Nucleus accumbens (tissue), 56 donors: ENCODE measurements at regions not wholly inside any gene's neighbourhood (a gene's known extent, or its start where the extent isn't known, plus 50 kb on each side); places are given as distances from the start of the nearest gene placed in this dataset.
"Not testable (repeated sequence)": the region's sequence is repeated elsewhere in the genome, so short reads cannot be mapped to it uniquely, and the experiment has no call there.

Experiments
- DNase-seq, 56 donors: peaks; one replicate each; lab custom pipeline; 2025; lab: John Stamatoyannopoulos, UW

GRCh38 chr9:129547869-129548570 is 72.9 kb downstream of the C9orf50 start:
- no peak for DNase-seq

GRCh38 chr9:129547063-129547462 is 73.8 kb downstream of the C9orf50 start:
- DNase-seq, result no peak

GRCh38 chr9:129545876-129546275 is 75.0 kb downstream of the C9orf50 start:
- DNase-seq, result not testable (repeated sequence)

DNA sequence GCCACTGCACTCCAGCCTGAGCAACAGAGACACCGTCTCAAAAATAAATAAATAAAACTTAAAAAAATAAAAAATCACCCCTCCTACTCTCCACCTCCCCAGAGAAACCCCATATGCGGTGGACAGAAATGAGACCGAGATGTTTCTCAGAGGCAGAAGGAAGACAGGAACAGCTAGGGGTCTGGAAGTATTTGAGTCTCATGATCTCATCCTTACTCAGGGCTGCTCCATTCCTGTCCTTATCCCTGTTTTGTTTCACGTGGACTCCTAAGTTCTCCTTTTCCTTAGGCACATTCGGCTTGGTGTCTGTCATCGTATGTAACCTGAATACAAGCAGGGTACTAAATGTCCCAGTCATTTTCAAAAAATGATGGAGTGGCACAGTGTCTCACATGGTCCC is 76.1 kb downstream of the C9orf50 start:
- DNase-seq, result no peak

GRCh38 chr9:129542741-129543140 is 78.2 kb downstream of the C9orf50 start:
- peak in 3 of 56 donors; percentile 10 to 19 (median 14) for DNase-seq

GRCh38 chr9:129541270-129541669 is 79.6 kb downstream of the C9orf50 start:
- DNase-seq, result no peak

DNA sequence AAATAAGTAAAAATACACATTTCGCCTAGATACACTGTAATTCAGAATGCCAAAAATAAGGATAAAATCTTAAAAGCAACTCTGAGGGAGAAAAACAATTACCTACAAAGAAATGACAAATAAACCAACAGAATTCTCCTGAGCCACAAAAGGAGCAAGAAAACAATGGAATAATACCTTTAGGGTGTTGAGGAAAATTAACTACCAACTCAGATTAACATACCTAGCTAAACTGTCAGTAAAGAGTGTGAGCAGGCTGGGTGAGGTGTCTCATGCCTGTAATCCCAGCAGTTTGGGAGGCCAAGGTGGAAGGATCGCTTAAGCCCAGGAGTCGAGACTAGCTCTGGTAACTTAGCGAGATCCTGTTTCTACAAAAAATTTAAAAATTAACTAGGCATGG is 81.5 kb downstream of the C9orf50 start:
- no peak for DNase-seq

DNA sequence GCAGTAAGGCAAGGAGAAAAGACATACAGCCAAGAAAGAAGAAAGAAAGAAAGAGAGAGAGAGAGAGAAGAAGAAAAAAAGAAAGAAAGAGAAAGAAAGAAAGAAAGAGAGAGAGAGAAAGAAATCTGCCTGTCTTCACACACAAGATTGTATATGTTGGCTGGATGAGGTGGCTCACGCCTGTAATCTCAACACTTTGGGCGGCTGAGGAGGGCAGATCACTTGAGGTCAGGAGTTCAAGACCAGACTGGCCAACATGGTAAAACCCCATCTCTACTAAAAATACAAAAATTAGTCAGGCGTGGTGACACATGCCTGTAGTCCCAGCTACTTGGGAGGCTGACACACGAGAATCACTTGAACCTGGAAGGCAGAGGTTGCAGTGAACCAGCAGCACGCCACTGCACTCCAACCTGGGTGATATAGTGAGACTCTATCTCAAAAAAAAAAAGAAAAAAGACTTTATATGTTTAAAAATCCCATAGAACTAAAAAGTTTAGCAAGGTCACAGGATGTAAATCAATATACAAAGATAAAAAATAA is 89.0 kb downstream of the C9orf50 start:
- not testable (repeated sequence) for DNase-seq

DNA sequence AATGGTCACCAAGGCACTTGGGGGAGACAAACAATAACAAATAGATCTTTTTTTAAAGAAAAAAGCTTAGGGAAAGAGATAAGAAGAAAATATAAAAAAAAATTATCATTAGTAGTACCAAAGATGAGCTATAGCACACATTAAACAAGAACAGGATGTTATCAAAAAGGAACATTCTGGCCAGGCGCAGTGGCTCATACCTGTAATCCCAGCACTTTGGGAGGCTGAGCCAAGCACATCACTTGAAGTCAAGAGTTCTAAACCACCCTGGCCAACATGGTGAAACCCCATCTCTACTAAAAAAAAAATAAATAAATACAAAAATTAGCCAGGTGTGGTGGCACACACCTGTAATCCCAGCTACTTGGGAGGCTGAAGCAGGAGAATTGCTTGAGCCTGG is 92.9 kb downstream of the C9orf50 start:
- not testable (repeated sequence) for DNase-seq

GRCh38 chr9:129525656-129526196 is 95.2 kb downstream of the C9orf50 start:
- DNase-seq, result no peak

DNA sequence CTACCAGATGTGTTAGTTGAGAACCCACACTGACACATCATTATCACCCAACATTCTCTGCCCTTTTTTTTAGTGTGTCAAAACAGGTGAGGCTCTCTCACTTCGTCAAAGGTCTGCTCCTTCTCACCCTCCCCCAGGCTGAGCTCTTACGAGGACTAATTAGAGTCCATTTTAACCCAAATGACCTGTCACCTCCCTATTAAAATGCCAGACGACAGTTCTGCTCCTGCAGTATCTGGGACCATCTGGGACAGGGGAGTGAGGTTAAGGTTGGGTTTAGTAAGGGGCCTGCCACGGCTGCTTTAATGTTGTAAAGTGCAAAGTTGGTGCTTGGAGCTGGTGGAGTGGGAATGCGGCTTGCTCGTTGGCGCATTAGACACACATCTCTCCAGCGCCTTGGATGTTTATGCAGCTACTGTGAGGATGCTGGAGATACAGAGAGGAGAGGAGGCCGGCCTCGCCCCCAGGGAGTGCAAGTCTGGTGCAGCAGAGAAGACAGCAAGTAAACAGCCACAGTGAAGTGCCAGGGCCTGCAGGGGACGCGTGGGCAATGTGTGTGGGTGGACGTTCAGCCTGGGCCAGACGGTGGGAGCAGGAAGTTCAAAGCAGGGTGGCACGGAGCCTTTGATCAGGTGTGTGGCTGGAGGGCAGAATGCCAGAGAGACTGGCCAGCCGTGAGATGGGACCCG is 96.2 kb downstream of the C9orf50 start:
- DNase-seq, result no peak

DNA sequence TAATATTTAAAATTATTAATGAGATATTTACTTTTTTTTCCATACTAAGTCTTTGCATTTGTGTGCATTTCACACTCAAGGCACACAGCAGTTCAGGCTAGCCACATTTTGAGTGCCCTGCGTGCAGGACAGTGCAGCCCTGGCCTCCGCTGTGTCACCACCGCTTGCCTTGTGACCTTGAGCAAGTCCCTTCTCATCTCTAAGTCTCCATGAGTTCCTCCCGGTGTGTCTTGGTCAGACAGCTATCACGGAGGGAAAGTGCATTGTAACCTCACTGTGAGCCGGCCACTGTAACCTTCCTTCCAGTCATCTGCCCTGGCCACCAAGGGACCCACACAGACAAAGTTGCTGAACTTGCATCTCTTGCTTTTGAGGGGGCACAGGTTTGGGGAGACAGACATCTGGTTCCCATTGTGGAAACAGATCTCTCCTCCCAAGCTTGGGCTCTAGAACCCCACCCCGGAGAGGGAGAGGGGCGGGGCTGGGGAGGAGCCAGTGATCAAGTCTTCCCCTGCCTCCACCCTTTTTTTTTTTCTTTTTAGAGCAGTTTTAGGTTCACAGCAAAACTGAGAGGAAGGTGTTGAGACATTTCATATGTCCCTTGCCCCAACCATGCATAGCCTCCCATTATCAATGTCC is 96.8 kb downstream of the C9orf50 start:
- no peak for DNase-seq

DNA sequence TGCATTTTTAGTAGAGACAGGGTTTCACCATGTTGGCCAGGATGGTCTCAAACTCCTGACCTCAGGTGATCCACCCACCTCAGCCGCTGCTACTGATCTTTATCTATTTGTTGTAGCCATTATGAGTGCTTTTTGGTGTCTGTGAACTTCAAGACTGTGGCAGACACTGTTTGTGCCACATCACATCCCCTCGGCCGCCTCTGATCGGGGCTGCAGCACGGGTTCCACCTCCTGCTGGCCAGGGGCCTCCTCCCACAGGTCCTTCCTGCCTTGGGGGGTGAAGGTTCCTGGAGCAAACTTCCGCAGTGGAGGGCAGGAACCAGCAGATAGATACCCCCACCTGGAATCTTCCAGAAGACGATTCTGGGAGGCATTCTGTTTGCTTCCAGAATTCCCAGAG is 98.5 kb downstream of the C9orf50 start:
- DNase-seq, result no peak

GRCh38 chr9:129520082-129520481 is 100.8 kb downstream of the C9orf50 start:
- no peak for DNase-seq

- DNase-seq, result no peak
Observed at GRCh38 chr9:129518074-129518473, 102.8 kb downstream of the C9orf50 start.

DNA sequence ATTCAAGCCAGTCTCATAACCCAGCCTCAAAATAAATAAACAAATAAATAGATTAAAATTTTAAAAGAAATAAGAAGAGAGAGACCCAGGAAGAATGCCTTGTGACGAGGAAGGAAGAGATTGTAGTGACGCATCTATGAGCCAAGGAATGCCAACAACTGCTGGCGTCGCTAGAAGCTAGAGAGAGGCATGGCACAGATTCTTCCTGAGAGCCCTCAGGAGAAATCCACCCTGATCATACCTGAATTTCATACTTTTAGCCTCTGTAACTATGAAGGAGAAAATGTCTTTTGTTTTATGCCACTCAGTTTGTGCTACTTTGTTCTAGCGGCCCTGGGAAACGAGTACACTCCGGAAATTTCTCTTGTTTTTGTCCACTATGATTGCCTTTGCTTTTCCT is 103.9 kb downstream of the C9orf50 start:
- no peak for DNase-seq

DNA sequence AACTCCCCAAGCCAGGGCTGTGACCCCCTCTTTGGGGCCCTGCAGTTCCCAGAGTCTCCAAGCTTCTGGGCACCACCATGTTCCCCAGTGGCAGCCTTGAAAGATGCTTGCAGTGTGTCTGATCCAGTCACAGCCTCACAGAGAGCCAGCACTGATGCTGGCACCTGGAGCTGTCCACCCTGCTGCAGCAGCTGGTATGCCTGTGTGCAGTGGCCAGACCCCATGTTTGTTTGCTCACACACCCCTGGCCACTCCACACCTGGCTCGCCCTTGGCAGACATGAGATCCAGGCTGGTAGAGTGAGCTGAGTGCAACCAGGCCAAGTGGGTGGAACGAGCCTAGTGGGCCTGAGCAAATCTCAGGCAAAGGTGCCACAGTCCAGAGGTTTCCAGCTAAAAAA is 106.0 kb downstream of the C9orf50 start:
- no peak for DNase-seq

GRCh38 chr9:129514497-129514867 is 106.4 kb downstream of the C9orf50 start:
- DNase-seq, result no peak

- no peak for DNase-seq
Observed at GRCh38 chr9:129513856-129514496, 106.9 kb downstream of the C9orf50 start.

DNA sequence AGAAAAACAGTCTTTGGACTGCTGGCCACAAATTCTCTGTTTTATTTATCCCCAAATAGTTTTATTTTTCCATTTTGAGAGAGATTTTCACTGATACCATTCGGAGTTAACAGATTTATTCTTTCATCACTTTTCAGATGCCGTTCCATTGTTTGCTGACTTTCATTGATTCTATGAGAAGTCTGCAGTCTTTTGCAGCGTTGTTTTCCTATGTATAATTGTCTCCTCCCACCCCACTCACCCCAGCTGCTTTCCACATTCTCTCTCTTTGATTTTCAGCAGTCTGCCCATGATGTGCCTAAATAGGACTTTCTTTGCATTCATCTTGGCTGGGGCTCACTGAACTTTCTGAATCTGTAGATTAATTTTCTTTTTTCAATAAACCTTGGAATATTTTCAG is 107.6 kb downstream of the C9orf50 start:
- DNase-seq, result no peak
